ENCODE measurements at regions not wholly inside any gene's neighbourhood (a gene's known extent, or its start where the extent isn't known, plus 50 kb on each side); places are given as distances from the start of the nearest gene placed in this dataset.

GRCh38 chr6:137693711-137694110 lies 173.3 kb upstream of the TNFAIP3 start (continued):
- TF ChIP-seq, protein P1, sequence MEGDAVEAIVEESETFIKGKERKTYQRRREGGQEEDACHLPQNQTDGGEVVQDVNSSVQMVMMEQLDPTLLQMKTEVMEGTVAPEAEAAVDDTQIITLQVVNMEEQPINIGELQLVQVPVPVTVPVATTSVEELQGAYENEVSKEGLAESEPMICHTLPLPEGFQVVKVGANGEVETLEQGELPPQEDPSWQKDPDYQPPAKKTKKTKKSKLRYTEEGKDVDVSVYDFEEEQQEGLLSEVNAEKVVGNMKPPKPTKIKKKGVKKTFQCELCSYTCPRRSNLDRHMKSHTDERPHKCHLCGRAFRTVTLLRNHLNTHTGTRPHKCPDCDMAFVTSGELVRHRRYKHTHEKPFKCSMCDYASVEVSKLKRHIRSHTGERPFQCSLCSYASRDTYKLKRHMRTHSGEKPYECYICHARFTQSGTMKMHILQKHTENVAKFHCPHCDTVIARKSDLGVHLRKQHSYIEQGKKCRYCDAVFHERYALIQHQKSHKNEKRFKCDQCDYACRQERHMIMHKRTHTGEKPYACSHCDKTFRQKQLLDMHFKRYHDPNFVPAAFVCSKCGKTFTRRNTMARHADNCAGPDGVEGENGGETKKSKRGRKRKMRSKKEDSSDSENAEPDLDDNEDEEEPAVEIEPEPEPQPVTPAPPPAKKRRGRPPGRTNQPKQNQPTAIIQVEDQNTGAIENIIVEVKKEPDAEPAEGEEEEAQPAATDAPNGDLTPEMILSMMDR (IDR thresholded peaks at IDR 0.05; ENCODE audit: control extremely low read depth in 1 of 3, insufficient read depth in 1 of 3, low read depth in 1 of 3, low read length in 3 of 3) = no peak
- TF ChIP-seq, protein P2, sequence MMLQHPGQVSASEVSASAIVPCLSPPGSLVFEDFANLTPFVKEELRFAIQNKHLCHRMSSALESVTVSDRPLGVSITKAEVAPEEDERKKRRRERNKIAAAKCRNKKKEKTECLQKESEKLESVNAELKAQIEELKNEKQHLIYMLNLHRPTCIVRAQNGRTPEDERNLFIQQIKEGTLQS (IDR thresholded peaks at IDR 0.05; ENCODE audit: insufficient read depth, low read depth, low read length) = no peak
- no peak for TF ChIP-seq EP300 (IDR thresholded peaks at IDR 0.05; ENCODE audit: borderline replicate concordance in 1 of 2, low read depth in 2 of 2, low read length in 2 of 2)
- TF ChIP-seq, protein P3, sequence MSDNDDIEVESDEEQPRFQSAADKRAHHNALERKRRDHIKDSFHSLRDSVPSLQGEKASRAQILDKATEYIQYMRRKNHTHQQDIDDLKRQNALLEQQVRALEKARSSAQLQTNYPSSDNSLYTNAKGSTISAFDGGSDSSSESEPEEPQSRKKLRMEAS (IDR thresholded peaks at IDR 0.05) = no peak
- TF ChIP-seq KDM5A (IDR thresholded peaks at IDR 0.05; ENCODE audit: low read length) = no peak
- no peak for TF ChIP-seq NRF1 (IDR thresholded peaks at IDR 0.05; ENCODE audit: low read depth, low read length)
- TF ChIP-seq CHD1 (IDR thresholded peaks at IDR 0.05; ENCODE audit: low read depth, low read length) = no peak

All from H1 (cell line).